Stimulated activated CD4-positive, alpha-beta T cell treated with anti-CD3 and anti-CD28 coated beads, Interleukin-15, amount 100 ng/mL, for 1 hour (primary cell): ENCODE measurements at regions not wholly inside any gene's neighbourhood (a gene's known extent, or its start where the extent isn't known, plus 50 kb on each side); places are given as distances from the start of the nearest gene placed in this dataset.

Experiments
- DNase-seq, 2 donors: peaks; one replicate each; pipeline ENCODE4 v3.0.0-alpha.2; 2020; ENCODE audit warnings: low read depth in 1 of 2, low spot score in 1 of 2

- no peak for DNase-seq
These were observed 261.6 kb upstream of the LMCD1 start for GRCh38 chr3:8239718-8240695.

DNA sequence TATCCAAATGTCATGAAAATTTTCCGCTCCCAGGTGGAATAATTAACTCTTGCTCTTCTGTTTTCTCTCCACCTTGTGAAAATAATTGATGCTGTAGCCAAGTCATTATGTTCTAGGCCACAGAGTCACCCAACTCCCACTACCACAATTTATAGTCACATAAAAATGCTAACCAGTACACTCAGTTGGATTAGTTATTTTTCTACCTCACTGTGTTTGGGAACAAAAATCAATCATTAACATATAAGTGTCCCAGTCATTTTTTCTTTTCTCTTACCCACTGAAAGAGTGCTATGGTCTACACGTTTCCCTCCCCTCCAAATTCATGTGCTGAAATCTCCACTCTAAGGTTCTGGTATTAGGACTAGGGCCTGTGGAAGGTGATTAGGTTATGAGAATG is 255.6 kb upstream of the LMCD1 start:
- DNase-seq: no peak

DNA sequence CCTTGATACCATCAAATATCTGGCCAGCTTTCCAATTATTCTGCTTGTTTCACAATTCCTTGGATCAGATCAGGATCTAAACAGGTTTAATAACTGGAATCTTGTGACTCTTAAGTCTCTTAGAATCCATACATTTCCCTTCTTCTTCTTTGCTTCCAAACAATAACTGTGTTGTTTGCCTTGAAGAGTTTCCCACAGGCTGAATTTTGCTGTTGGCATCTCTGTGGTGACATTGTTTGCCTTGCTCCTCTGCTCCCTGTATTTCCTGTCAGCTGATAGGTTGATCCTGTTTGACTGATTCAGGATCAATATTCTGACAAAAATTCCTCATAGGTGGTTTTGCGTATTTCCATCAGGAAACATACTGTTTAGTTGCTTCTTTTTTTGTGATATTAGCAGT is 248.4 kb upstream of the LMCD1 start:
- DNase-seq: no peak

DNA sequence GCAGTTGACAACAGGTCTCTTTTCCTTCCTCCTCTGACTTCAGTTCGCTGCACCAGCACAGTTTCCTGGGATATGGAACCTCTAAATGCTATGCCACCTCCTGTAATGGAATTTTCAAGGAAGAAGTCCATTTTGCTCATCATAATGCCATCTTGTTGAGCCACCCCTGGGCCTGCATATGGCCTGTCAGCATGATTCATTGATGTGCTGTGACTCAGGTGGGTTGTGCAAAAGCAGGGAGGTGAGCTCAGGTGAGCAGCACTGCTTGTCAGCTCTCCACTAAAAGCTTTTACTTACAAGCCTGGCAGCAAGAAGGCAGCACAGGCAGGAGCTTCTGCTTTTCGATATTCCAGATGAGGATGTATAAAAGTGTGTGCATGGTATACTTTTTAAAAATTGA is 247.1 kb upstream of the LMCD1 start:
- DNase-seq: no peak

DNA sequence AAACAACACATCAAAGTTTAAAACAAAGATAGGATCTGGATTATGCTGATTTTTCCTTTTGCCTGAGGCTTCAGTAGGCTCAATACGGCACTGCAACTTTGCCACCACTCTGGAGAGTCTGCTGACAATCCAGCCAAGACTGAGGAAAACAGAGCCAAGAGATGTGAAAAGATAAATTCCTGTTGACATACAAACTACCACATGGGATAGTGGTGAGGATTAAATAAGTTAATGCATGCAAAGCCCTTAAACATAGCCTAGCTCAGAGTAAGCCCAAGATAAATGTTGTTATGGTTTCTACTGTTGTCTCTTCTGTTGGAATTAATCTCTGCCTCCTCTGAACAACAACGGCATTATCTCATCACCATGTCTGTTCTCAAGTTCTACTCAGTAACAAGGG is 245.9 kb upstream of the LMCD1 start:
- no peak for DNase-seq

GRCh38 chr3:8256441-8257071 is 245.1 kb upstream of the LMCD1 start:
- DNase-seq: no peak

- DNase-seq: no peak
These were observed 240.6 kb upstream of the LMCD1 start for GRCh38 chr3:8261018-8261417.

DNA sequence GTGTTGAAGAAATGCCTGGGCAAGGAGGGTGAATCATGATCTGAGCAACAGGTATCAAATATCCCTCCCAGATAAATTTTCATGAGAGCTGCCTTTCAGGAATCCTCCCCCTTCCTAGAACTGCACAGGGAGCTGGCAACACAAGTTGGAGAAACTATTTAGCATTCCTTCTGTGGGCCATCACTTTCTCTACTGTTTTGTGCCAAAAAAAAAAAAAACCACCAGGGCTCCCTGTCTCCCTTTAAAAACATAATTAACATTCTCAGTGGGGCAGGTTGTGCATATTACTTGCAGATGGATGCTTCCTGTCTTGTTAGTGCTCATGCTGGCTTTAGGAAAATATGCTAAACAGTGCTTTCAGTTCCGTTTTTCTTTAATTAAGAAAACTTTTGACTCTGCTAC is 234.9 kb upstream of the LMCD1 start:
- no peak for DNase-seq

DNA sequence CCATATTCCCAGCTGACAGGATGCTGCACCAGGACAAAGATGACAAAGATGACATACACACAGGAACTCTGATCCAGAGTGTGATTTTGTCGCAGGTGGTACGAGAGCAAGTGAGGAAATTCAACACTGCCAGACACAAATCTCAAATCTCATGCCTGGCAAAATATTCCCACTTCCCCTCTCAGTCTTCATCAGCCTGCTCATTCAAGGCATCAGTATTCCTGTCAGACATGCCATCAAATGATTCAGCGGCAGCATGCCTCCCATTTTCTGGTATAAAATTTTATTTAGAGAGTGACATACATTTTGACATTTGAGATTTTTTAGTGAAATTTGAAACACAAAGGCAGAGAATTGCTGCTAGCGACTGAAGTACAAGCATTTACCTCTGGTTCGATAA is 228.1 kb upstream of the LMCD1 start:
- DNase-seq: no peak

GRCh38 chr3:8276056-8276455 is 225.6 kb upstream of the LMCD1 start:
- no peak for DNase-seq

- no peak for DNase-seq
These were observed 225.1 kb upstream of the LMCD1 start for GRCh38 chr3:8276506-8276905.

GRCh38 chr3:8278448-8278847 is 223.2 kb upstream of the LMCD1 start:
- no peak for DNase-seq

DNA sequence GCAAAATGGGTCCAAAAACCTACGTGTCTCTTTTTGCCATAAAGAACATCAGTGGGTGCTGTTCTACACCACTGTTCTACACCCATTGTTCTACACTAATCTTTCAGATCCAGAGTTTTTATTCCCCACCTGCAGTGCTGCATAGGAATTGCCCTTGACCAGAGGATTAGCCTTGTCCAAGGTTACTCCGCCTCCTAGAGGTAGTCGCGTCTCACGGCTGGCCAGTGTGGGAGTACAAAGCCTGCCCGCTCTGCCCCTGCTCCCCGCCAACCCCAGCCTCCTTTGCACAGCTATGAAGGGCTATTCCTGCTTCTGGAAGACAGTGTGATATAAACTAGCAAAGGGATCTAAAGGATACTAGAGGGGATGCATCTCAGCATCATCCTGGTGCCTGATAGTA is 222.1 kb upstream of the LMCD1 start:
- no peak for DNase-seq

GRCh38 chr3:8279886-8280550 is 221.6 kb upstream of the LMCD1 start:
- no peak for DNase-seq

DNA sequence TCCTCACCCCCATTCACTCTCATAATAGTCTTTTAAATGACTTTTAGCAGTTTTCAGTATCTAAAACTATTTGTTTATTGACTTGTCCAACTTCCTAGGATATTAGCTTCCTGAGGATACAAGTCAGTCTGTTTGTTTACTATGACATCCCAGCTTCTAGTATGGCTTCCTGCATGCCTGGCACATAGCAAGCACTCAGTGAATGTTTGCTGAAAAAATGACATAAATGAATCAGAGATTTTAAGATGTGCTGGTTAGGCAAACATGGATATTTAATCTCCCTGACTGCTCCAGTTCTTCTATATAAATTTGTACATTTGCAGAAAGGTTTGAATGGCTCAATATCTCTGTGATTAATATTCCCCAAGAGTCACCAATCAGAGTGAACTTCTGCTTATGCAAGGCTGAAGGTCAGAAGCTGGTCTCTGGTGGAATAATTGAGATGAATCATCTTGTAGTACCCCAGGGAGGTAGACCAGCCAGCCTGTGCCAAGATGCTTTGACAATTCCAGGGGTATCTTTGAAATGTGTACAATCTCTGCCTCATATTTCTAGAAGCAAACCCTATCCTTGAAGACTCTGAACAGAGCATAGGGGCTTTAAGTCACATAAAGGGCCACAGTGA is 219.0 kb upstream of the LMCD1 start:
- no peak for DNase-seq

DNA sequence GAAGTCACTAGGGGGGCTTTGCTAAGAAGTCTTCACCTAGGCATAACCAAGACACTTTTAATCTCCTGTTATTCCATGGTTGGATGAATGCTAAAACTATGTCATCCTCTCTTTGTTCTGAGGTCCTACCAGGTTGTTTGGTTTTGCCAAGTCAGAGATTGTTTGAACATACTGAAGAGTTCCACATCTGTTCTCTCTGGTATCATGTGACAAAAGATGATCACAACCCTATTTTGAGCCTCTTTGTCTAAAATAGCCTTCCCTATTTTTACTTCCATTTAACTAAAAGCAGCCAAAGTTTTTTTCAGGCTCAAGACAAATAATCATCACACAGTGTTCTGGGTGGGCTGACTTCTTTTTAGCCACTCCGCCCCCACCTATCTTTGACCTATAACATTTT is 218.4 kb upstream of the LMCD1 start:
- no peak for DNase-seq

DNA sequence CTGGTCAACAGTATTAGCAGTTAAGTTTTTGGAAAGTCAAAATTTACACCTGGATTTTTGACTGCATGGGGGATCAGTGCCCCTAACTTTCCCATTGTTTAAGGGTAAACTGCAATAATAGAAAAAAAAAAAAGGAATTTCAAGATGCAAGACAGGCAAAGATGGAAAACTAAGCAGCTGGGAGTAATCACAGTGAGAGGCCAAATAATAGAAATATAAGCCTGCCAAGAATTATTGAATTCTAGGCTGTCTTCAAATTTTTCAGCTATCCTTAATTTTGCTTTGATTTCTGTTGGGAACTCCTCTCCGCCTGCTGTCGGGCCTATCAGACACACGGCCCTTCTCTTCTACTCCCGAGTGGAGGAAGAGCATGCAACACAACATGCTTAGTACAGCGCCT is 215.5 kb upstream of the LMCD1 start:
- DNase-seq: no peak

DNA sequence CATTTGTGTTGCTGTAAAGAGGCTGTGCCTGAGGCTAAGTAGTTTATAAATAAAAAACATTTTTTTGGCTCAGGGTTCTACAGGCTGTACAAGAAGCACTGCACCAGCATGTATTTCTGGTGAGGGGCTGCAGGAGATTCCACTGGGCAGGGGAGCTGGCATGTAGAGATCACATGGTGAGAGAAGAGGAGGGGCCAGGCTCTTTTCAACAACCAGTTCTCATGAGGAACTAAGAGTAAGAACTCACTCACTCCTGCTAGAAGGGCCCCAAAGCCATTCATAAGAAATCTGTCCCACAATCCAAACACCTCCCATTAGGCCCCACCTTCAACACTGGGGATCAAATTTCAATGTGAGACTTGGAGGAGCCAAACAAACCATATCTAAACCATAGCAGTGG is 214.9 kb upstream of the LMCD1 start:
- no peak for DNase-seq

GRCh38 chr3:8290611-8291010 is 211.0 kb upstream of the LMCD1 start:
- DNase-seq: no peak

DNA sequence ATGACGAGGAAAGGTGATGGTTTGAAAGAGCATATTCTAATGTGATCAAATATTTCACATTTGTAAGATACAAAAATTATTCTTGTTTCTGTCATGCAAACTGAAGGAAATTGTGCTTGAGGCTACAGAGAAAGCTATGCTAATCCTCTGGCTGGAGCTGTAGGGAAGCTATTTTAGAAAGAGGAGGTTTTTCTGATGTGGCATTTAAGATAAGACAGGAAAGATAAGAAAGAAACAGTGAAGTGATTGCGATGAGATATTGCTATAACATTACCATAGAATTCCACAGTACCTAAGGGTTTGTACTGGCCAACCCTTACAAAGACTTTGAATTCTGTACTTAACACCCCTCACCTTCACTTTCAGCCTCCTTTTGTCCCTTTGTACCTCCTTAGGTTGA is 205.2 kb upstream of the LMCD1 start:
- DNase-seq: no peak
